Subcutaneous abdominal adipose tissue (tissue), 5 donors: ENCODE measurements at regions not wholly inside any gene's neighbourhood (a gene's known extent, or its start where the extent isn't known, plus 50 kb on each side); places are given as distances from the start of the nearest gene placed in this dataset.
A peak's percentile ranks its signal among the peaks of the same experiment; 100 is the strongest.

Experiments
- H3K27ac ChIP-seq: one replicate; pipeline ENCODE4 v1.7.0; 2013; ENCODE audit warnings: low read depth, mild to moderate bottlenecking, inconsistent platforms, low read length, moderate library complexity
- H3K27me3 ChIP-seq, 5 donors: one replicate each; pipeline ENCODE4 v1.7.0; 2013; ENCODE audit warnings: low read length in 5 of 5, inconsistent platforms in 1 of 5; ENCODE audit not compliant: control insufficient read depth in 5 of 5, insufficient read depth in 4 of 5
- H3K36me3 ChIP-seq, 5 donors: one replicate each; pipeline ENCODE4 v1.7.0; 2013; ENCODE audit warnings: low read length in 5 of 5; ENCODE audit not compliant: control insufficient read depth in 5 of 5, insufficient read depth in 5 of 5
- H3K4me1 ChIP-seq, 5 donors: one replicate each; pipeline ENCODE4 v1.7.0; 2013; ENCODE audit warnings: low read length in 5 of 5, mild to moderate bottlenecking in 3 of 5, moderate library complexity in 1 of 5; ENCODE audit not compliant: control insufficient read depth in 5 of 5, insufficient read depth in 5 of 5
- H3K4me3 ChIP-seq, 5 donors: one replicate each; pipeline ENCODE4 v1.7.0; 2013; ENCODE audit warnings: low read length in 5 of 5, low read depth in 1 of 5
- H3K9ac ChIP-seq, 5 donors: one replicate each; pipeline ENCODE4 v1.7.0; 2013; ENCODE audit warnings: low read length in 5 of 5, mild to moderate bottlenecking in 4 of 5, moderate library complexity in 3 of 5
- H3K9me3 ChIP-seq, 5 donors: one replicate each; pipeline ENCODE4 v1.7.0; 2013; ENCODE audit warnings: low read length in 5 of 5; ENCODE audit not compliant: control insufficient read depth in 5 of 5
- donor health status: healthy.
- donor health status: healthy.
- donor health status: healthy.
- donor health status: healthy.
- donor health status: healthy.

DNA sequence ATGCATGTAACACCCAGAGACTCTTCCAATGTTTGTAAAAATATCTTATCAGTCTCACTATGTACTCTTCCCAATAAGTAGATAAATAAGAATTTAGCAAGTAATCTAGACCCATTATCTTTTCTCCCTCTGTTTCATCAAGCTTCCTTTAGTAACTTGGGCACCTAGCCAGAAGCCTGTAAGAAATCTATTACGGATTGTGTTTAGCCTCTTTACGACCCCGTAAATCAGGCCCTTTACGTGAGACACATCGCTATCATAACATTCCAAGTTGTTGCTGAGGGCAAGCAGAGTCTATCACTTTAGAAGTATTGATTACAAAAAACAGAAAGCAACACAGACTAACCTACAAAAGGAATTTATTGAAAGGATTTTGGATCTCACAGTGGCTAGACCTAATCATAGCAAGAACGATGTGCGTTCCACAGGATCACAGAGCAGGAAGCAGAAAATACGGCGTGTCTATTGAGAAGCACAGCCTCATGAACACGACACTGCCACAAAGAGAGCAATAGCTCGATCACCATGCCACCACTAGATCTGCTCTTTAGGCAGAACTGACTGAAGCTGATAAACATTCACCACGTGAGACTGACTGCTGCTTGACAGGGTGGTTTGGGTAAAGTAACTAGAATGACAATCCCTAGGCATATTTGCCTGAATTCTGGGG lies 922.1 kb downstream of the AMY1C start:
- H3K36me3 ChIP-seq, result no peaks in the 10 kb centered on the region
- H3K9me3 ChIP-seq, result no peaks in the 10 kb centered on the region
- H3K4me3 ChIP-seq, result peak overlapping the region in 1 of 5 donors; percentile 25
- no peaks in the 10 kb centered on the region for H3K27me3 ChIP-seq
- H3K4me1 ChIP-seq, result no peaks in the 10 kb centered on the region
- no peak overlapping the region for H3K9ac ChIP-seq
- no peak overlapping the region for H3K27ac ChIP-seq

DNA sequence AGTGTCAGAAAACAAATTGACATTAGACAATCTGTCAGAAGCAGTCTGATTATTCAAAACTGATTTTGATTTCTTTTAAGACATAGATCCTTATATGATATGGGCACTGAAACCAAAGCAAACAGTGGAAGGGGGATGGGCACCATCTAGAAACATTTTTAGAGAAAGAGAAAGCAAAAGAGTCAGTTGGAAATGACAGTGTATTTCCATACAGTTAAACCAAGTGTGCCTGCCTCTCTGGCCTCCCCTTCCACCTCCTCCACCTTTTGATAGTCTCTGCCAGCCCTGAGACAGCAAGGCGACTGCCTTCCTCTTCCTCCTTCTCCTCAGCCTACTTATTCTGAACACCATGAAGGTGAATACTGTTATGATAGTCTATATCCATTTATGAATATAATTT lies 949.7 kb downstream of the AMY1C start:
- H3K9ac ChIP-seq, result no peak overlapping the region
- H3K4me1 ChIP-seq, result no peaks in the 10 kb centered on the region
- no peaks in the 10 kb centered on the region for H3K27me3 ChIP-seq
- no peak overlapping the region for H3K4me3 ChIP-seq
- H3K27ac ChIP-seq, result no peak overlapping the region
- H3K36me3 ChIP-seq, result no peaks in the 10 kb centered on the region
- no peaks in the 10 kb centered on the region for H3K9me3 ChIP-seq

DNA sequence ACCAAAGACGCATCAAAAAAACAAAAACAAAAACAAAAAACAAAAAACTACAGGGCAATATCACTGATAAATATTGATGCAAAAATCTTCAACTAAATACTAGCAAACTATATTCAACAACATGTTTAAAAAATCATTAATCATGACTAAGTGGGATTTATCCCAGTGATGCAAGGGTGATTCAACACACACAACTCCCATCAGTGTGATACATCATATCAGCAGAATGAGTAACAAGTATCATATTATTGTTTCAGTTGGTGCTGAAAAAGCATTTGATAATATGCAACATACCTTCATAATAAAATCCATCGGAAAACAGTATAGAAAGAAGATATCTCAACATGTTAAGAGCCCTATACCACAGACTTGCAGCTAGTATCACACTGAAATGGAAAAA lies 953.0 kb downstream of the AMY1C start:
- H3K4me1 ChIP-seq, result no peaks in the 10 kb centered on the region
- H3K9ac ChIP-seq, result no peak overlapping the region
- no peak overlapping the region for H3K27ac ChIP-seq
- no peaks in the 10 kb centered on the region for H3K36me3 ChIP-seq
- H3K9me3 ChIP-seq, result no peaks in the 10 kb centered on the region
- no peak overlapping the region for H3K4me3 ChIP-seq
- H3K27me3 ChIP-seq, result no peaks in the 10 kb centered on the region

DNA sequence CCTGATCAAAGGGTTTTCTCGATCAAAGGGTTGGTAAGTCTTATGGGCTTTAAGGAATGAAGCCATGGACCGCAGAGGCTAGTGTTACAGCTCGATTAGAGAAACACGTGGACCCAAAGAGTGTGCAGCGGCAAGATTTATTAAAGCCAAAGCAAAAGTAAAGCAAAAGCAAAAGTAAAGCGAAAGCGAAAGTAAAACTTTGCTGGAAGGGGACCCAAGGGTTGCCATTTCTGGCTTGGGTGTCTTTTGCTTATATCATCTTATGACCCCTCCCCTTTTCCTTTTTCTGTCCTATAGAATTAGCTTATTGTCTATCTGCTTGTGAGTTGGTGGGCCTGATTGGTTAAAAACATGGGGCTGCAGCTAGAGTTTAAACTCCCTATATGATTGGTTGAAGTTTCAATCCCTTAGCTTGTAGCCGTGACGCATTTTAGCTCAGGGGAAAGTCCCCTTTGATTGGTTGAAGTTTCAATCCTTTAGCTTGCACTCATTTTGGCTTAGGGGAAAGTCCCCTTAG lies 957.0 kb downstream of the AMY1C start:
- H3K27me3 ChIP-seq, result no peaks in the 10 kb centered on the region
- no peak overlapping the region for H3K27ac ChIP-seq
- H3K9ac ChIP-seq, result no peak overlapping the region
- peaks cover 0 to 3% (median 0%) of the 10 kb centered on the region in 5 donors for H3K9me3 ChIP-seq
- no peaks in the 10 kb centered on the region for H3K36me3 ChIP-seq
- peak overlapping the region in 2 of 5 donors; percentile 19 to 36 for H3K4me3 ChIP-seq
- no peaks in the 10 kb centered on the region for H3K4me1 ChIP-seq

DNA sequence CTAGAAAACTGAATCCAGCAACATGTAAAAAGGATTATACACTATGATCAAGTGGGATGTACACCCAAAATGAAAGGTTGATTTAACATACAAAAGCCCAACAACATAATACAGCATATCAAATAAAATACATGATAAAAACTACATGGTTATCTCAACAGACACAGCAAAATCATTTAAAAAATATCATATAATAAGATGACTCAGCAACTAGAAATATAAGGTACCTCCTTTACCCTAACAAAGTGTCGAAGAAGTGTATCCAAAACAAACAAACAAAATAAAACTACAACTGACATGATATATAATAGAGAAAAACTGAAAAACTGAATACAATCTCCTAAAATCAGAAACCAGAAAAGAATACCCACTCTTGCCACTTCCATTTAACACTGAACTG lies 969.1 kb downstream of the AMY1C start:
- no peak overlapping the region for H3K27ac ChIP-seq
- no peaks in the 10 kb centered on the region for H3K27me3 ChIP-seq
- H3K4me3 ChIP-seq, result no peak overlapping the region
- no peak overlapping the region for H3K9ac ChIP-seq
- no peaks in the 10 kb centered on the region for H3K4me1 ChIP-seq
- no peaks in the 10 kb centered on the region for H3K9me3 ChIP-seq
- H3K36me3 ChIP-seq, result no peaks in the 10 kb centered on the region

DNA sequence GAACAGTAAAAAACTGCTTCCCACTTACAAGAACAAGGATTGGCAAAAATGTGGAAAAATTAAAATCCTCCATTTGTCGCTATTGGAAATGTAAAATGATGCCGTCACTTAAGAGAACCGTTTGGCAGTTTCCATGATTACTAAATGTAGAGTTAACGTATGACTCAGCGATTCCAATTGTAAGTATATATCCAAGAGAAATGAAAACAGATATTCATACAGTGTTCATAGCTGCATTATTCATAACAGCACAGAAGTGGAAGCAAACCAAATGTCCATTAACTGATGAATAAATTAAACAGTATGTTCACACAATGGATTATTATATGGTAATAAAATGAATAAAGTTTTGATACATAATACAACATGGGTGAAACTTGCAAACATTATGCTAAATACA lies 971.0 kb downstream of the AMY1C start:
- no peak overlapping the region for H3K4me3 ChIP-seq
- H3K4me1 ChIP-seq, result no peaks in the 10 kb centered on the region
- no peak overlapping the region for H3K27ac ChIP-seq
- peaks cover 0 to 5% (median 0%) of the 10 kb centered on the region in 5 donors for H3K9me3 ChIP-seq
- H3K9ac ChIP-seq, result no peak overlapping the region
- H3K36me3 ChIP-seq, result no peaks in the 10 kb centered on the region
- no peaks in the 10 kb centered on the region for H3K27me3 ChIP-seq

DNA sequence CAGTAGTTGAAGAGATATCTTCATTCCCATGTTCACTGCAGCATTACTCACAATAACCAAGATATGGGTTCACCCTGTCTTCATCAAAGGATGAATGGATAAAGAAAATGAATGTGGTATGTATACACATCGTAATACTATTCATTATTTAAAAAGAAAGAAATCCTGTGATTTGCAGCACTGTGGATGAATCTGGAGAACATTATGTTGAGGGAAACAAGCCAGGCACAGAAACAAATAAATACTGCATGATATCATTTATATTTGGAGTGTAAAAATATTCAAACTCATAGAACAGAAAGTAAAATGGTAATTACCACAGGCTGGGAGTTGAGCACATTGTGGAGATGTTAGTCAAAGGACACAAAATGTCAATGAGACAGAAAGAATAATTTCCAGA lies 977.2 kb downstream of the AMY1C start:
- no peaks in the 10 kb centered on the region for H3K27me3 ChIP-seq

DNA sequence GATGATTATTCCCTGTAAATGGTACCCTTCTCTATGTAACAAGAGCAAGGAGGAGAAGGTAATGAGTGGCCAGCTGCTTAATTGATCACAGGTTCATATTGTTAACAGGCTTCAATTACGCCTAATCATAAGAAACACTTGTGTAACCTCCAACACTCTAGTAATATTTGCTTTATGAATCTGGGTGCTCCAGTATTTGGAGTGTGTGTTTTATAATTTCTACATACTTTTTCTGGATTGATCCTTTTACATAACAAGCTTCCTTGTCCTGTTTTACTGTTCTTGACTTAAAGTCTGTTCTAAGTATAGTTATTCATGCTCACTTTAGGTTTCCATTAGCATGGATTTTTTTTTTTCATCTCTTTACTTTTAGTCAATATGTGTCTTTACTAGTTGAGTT lies 984.2 kb downstream of the AMY1C start:
- Histone ChIP-seq H3K9ac (no peak overlapping the region), H3K4me1 (no peaks in the 10 kb centered on the region), H3K9me3 (peaks cover 0 to 4% (median 0%) of the 10 kb centered on the region in 5 donors), H3K27me3 (no peaks in the 10 kb centered on the region), H3K27ac (no peak overlapping the region), H3K36me3 (no peaks in the 10 kb centered on the region), H3K4me3 (no peak overlapping the region)

More for the DNA sequence above, 977.2 kb downstream of the AMY1C start:
- Histone ChIP-seq H3K27ac (no peak overlapping the region), H3K9ac (no peak overlapping the region), H3K4me1 (no peaks in the 10 kb centered on the region), H3K36me3 (no peaks in the 10 kb centered on the region), H3K9me3 (peaks cover 0 to 5% (median 0%) of the 10 kb centered on the region in 5 donors), H3K4me3 (no peak overlapping the region)

DNA sequence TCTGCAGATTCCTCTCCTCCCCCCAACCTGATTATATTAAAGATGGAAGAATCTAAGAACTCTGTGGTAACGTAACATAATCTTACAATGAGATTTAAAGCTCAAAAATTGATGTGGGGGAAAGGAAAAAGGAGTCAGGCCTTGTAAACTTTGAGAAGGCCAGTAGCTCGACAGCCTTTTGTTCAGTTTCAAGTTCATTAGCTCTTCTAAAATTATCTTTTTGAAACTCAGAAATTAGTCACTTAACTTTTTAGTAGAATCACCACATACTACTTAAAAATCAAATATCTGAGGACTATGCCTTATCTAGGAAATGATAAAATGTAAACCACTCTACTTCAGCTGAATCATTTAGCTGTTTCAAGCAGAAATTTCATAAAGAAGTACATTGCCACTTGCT lies 996.2 kb downstream of the AMY1C start:
- H3K4me3 ChIP-seq, result no peak overlapping the region
- H3K9ac ChIP-seq, result no peak overlapping the region
- no peaks in the 10 kb centered on the region for H3K4me1 ChIP-seq
- H3K27me3 ChIP-seq, result no peaks in the 10 kb centered on the region
- no peaks in the 10 kb centered on the region for H3K9me3 ChIP-seq
- H3K36me3 ChIP-seq, result no peaks in the 10 kb centered on the region
- no peak overlapping the region for H3K27ac ChIP-seq

DNA sequence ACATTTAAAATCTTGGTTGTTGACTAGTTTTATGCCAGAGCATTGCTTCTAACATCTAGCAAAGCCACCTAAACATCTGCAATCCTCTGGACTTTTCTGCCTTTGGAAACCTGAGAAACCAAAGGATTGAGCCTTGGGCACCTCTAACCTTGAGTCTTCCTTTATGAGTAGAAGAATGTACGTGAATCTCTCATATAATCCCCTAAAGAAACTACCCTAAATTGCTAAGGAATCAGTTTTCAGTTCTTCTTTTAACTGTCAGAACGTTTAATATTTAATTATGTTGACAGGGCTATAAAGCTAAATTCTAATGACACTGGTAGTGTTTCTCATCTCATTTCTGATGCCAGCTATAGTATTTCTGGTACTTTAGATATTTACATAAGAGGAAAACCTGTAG lies 997.3 kb downstream of the AMY1C start:
- Histone ChIP-seq H3K27ac (no peak overlapping the region), H3K4me1 (no peaks in the 10 kb centered on the region), H3K27me3 (no peaks in the 10 kb centered on the region), H3K9me3 (no peaks in the 10 kb centered on the region), H3K36me3 (no peaks in the 10 kb centered on the region), H3K9ac (no peak overlapping the region), H3K4me3 (no peak overlapping the region)
